ENCODE measurements at regions not wholly inside any gene's neighbourhood (a gene's known extent, or its start where the extent isn't known, plus 50 kb on each side); places are given as distances from the start of the nearest gene placed in this dataset.

DNA sequence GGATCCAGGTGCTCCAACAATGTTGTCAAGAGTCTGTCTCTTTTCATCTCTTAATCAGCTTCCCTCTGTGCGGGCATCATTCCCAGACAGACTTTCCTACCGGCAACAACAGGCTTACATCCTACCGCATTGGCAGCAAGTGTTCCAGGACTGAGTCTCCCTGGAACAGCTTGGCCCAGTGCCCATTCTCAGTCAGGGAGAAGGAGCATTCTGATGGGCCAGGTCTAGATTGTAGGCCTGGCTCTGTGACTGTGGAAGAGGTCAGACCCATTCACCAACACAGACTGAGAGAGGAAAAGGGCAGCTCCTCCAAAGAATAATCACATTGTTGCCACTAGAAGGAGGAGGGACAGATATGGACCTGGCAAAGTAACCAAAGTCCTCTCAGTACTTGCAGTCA is 68.1 kb upstream of the TMEM132E start:
- TF ChIP-seq CTCF (IDR thresholded peaks at IDR 0.05) (no peak), POLR2A (IDR thresholded peaks at IDR 0.05) (no peak), EP300 (IDR thresholded peaks at IDR 0.05) (no peak), POLR2AphosphoS5 (IDR thresholded peaks at IDR 0.05) (no peak)
